Esophagus (tissue), 2 donors: ENCODE measurements at regions not wholly inside any gene's neighbourhood (a gene's known extent, or its start where the extent isn't known, plus 50 kb on each side); places are given as distances from the start of the nearest gene placed in this dataset.
"Not testable (repeated sequence)": the region's sequence is repeated elsewhere in the genome, so short reads cannot be mapped to it uniquely, and the experiment has no call there.

Experiments
- H3K27ac ChIP-seq, 2 donors: one replicate each; pipeline ENCODE4 v1.5.1; 2013; ENCODE audit warnings: low read depth in 2 of 2, mild to moderate bottlenecking in 2 of 2, inconsistent platforms in 1 of 2, low read length in 1 of 2, moderate library complexity in 1 of 2
- H3K27me3 ChIP-seq, 2 donors: one replicate each; pipeline ENCODE4 v1.6.1; 2013; ENCODE audit warnings: low read length in 2 of 2, control low read depth in 1 of 2, mild to moderate bottlenecking in 1 of 2; ENCODE audit not compliant: insufficient read depth in 2 of 2, control insufficient read depth in 1 of 2
- H3K36me3 ChIP-seq, 2 donors: one replicate each; pipeline ENCODE4 v1.6.1; 2013; ENCODE audit warnings: low read length in 1 of 2; ENCODE audit not compliant: control insufficient read depth in 2 of 2, insufficient read depth in 2 of 2
- H3K4me1 ChIP-seq, 2 donors: one replicate each; pipeline ENCODE4 v1.6.1; 2013; ENCODE audit warnings: low read length in 1 of 2; ENCODE audit not compliant: control insufficient read depth in 2 of 2, insufficient read depth in 2 of 2
- H3K4me3 ChIP-seq, 2 donors: one replicate each; pipeline ENCODE4 v1.5.1; 2013; ENCODE audit warnings: low read length in 2 of 2, mild to moderate bottlenecking in 2 of 2, low read depth in 1 of 2, moderate library complexity in 1 of 2
- H3K9me3 ChIP-seq, 2 donors: one replicate each; pipeline ENCODE4 v1.6.1; 2013; ENCODE audit warnings: mild to moderate bottlenecking in 2 of 2, low read depth in 1 of 2, low read length in 1 of 2, moderate library complexity in 1 of 2; ENCODE audit not compliant: control insufficient read depth in 2 of 2, insufficient read depth in 1 of 2
- WGBS, 2 donors: extraction: QIAGEN DNeasy Blood & Tissue Kit; methylation state at CpG; one replicate each; pipeline ENCODE4 v1.1.7; 2013; 5-methylcytosine and 5-hydroxymethylcytosine counted together
- donor health status: healthy with polysubstance abuse.
- donor health status: Bipolar disorder and iron deficiency.

- H3K27me3 ChIP-seq, result no peaks in the 10 kb centered on the region
These were observed 1110.6 kb downstream of the SORCS3 start for GRCh38 chr10:105751688-105752087.

GRCh38 chr10:105745596-105746148 is 1104.6 kb downstream of the SORCS3 start:
- Histone ChIP-seq H3K27ac (no peak overlapping the region), H3K4me1 (no peaks in the 10 kb centered on the region), H3K27me3 (no peaks in the 10 kb centered on the region), H3K36me3 (no peaks in the 10 kb centered on the region), H3K4me3 (no peak overlapping the region), H3K9me3 (no peaks in the 10 kb centered on the region)
- 57 to 68% methylated on average over 6 of the region's 6 CpGs for WGBS, 2 donors

More at GRCh38 chr10:105751688-105752087, 1110.6 kb downstream of the SORCS3 start:
- Histone ChIP-seq H3K4me3 (no peak overlapping the region), H3K27ac (no peak overlapping the region), H3K9me3 (no peaks in the 10 kb centered on the region), H3K4me1 (no peaks in the 10 kb centered on the region), H3K36me3 (no peaks in the 10 kb centered on the region)
- 42 to 50% methylated on average over 1 of the region's 1 CpG for WGBS, 2 donors

GRCh38 chr10:105743343-105744056 is 1102.4 kb downstream of the SORCS3 start:
- 51 to 66% methylated on average over 4 of the region's 4 CpGs for WGBS, 2 donors
- Histone ChIP-seq H3K36me3 (no peaks in the 10 kb centered on the region), H3K27ac (no peak overlapping the region), H3K4me3 (no peak overlapping the region), H3K9me3 (no peaks in the 10 kb centered on the region), H3K27me3 (no peaks in the 10 kb centered on the region), H3K4me1 (no peaks in the 10 kb centered on the region)

- H3K36me3 ChIP-seq, result no peaks in the 10 kb centered on the region
- no peaks in the 10 kb centered on the region for H3K9me3 ChIP-seq
- no peaks in the 10 kb centered on the region for H3K27me3 ChIP-seq
- no peak overlapping the region for H3K27ac ChIP-seq
- no peaks in the 10 kb centered on the region for H3K4me1 ChIP-seq
- no peak overlapping the region for H3K4me3 ChIP-seq
- WGBS, 2 donors, result 61 to 84% methylated on average over 1 of the region's 1 CpG
These were observed 1101.8 kb downstream of the SORCS3 start for GRCh38 chr10:105742923-105743322.

- Histone ChIP-seq H3K27ac (no peak overlapping the region), H3K36me3 (no peaks in the 10 kb centered on the region), H3K9me3 (no peaks in the 10 kb centered on the region), H3K27me3 (no peaks in the 10 kb centered on the region), H3K4me1 (no peaks in the 10 kb centered on the region), H3K4me3 (no peak overlapping the region)
- 22 to 34% methylated on average over 1 of the region's 1 CpG for WGBS, 2 donors
These were observed 1101.1 kb downstream of the SORCS3 start for GRCh38 chr10:105742184-105742583.

GRCh38 chr10:105734479-105734878 is 1093.4 kb downstream of the SORCS3 start:
- no peak overlapping the region for H3K4me3 ChIP-seq
- 61 to 71% methylated on average over 2 of the region's 2 CpGs for WGBS, 2 donors
- no peaks in the 10 kb centered on the region for H3K4me1 ChIP-seq
- H3K27me3 ChIP-seq, result no peaks in the 10 kb centered on the region
- H3K9me3 ChIP-seq, result no peaks in the 10 kb centered on the region
- no peak overlapping the region for H3K27ac ChIP-seq
- H3K36me3 ChIP-seq, result no peaks in the 10 kb centered on the region

- Histone ChIP-seq H3K36me3 (no peaks in the 10 kb centered on the region), H3K4me3 (no peak overlapping the region), H3K27me3 (no peaks in the 10 kb centered on the region), H3K27ac (no peak overlapping the region), H3K4me1 (no peaks in the 10 kb centered on the region), H3K9me3 (no peaks in the 10 kb centered on the region)
These were observed 1092.8 kb downstream of the SORCS3 start for GRCh38 chr10:105733924-105734323.

GRCh38 chr10:105729428-105729827 is 1088.3 kb downstream of the SORCS3 start:
- Histone ChIP-seq H3K27ac (no peak overlapping the region), H3K9me3 (peaks cover 0 to 2% of the 10 kb centered on the region in 2 donors), H3K4me3 (no peak overlapping the region), H3K27me3 (no peaks in the 10 kb centered on the region), H3K36me3 (no peaks in the 10 kb centered on the region), H3K4me1 (no peaks in the 10 kb centered on the region)
- 53 to 55% methylated on average over 1 of the region's 1 CpG for WGBS, 2 donors

GRCh38 chr10:105727586-105727985 is 1086.5 kb downstream of the SORCS3 start:
- not testable (repeated sequence) for H3K27me3 ChIP-seq, H3K27ac ChIP-seq, H3K4me1 ChIP-seq, H3K9me3 ChIP-seq, H3K36me3 ChIP-seq, H3K4me3 ChIP-seq
- WGBS, 2 donors, result 63 to 66% methylated on average over 2 of the region's 2 CpGs

- H3K4me3 ChIP-seq, result no peak overlapping the region
- H3K27me3 ChIP-seq, result no peaks in the 10 kb centered on the region
- H3K36me3 ChIP-seq, result no peaks in the 10 kb centered on the region
- H3K9me3 ChIP-seq, result peaks cover 0 to 2% of the 10 kb centered on the region in 2 donors
- no peak overlapping the region for H3K27ac ChIP-seq
- H3K4me1 ChIP-seq, result no peaks in the 10 kb centered on the region
- 60 to 68% methylated on average over 2 of the region's 2 CpGs for WGBS, 2 donors
These were observed 1086.0 kb downstream of the SORCS3 start for GRCh38 chr10:105727131-105727530.
